SIG-M5 treated with dmso at 0.1 percent for 504 hours (cell line): ENCODE measurements at regions not wholly inside any gene's neighbourhood (a gene's known extent, or its start where the extent isn't known, plus 50 kb on each side); places are given as distances from the start of the nearest gene placed in this dataset.

Experiments
- DNase-seq: peaks from one replicate; lab custom pipeline; 2025; ENCODE audit not compliant: unreplicated experiment; lab: John Stamatoyannopoulos, UW

- no peak for DNase-seq
Observed at GRCh38 chr14:62133776-62134550, 371.7 kb downstream of the SNAPC1 start.

GRCh38 chr14:62138593-62138992 is 376.4 kb downstream of the SNAPC1 start:
- no peak for DNase-seq

- no peak for DNase-seq
Observed at GRCh38 chr14:62141139-62141538, 378.9 kb downstream of the SNAPC1 start.

GRCh38 chr14:62143245-62143644 is 381.0 kb downstream of the SNAPC1 start:
- no peak for DNase-seq

DNA sequence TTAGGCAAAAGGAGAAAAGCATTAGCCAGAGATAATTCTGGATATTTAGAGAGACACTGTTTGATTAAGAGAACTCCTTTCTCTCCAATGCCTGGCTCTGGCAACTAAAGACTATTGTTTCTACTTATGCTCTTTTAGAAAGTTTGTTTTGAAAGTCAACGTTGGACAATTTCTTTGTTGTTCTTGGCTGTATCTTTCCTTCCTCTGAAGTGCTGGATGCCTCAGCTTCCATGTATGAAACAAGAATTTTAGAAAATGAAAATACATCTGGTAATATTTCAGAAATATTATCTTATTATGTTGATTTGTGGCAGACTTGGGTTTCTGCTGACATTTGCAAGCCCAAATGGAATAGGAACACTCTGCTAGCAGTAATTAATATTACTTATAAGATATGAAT is 382.6 kb downstream of the SNAPC1 start:
- no peak for DNase-seq

GRCh38 chr14:62146030-62146429 is 383.8 kb downstream of the SNAPC1 start:
- DNase-seq, result no peak

DNA sequence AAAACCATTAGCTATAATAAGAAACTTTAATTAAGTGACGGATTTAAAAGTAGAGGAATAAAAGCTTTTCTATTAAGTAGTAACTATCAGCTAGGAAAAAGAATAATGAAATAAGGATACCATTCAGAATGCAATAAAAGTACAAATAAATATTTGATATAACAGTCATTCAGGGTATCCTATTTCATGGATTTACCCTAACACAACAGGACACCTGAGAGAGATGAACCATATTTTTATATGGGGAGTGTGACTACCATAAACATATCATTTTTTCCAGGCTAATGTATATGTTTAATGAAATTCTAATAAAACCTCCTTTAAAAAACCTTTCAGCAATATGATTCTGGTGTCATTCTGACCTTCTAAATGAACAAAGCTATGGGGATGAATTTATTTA is 393.8 kb downstream of the SNAPC1 start:
- no peak for DNase-seq

DNA sequence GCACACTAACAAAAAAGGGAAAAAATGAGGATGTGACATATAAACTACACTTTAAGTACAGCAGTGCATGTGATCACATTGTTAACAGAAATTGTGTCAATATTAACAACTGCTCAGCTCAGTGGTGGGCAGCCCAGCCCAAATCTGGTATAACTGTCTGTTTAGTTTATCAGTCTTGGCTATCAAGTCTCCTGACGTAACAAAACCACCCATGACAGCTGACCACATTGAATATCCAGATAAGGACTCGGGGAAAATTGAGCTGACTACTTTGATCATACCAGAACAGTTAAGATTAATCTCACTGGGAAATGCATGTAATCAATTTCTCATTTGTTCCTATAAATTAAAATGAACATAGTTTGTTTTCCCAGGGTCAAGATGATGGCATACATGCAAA is 396.6 kb downstream of the SNAPC1 start:
- no peak for DNase-seq

DNA sequence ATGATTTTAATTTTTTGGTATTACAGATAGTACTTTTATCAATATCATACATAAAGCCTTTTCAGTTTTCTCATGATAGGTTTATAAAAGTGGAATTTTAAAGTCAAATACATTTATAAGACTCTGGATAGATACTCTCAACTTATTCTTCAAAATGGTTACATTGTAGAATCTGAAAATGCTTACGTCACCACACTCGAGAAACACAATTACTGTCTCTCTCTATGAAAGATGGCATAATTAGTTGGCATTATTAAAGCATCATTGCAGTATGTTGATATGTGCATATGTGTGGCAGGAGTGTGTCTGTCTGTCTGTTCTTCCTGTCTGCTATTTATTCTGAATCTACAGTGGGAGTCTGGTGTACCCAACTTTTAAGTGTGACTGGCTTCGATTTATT is 397.1 kb downstream of the SNAPC1 start:
- DNase-seq, result no peak

DNA sequence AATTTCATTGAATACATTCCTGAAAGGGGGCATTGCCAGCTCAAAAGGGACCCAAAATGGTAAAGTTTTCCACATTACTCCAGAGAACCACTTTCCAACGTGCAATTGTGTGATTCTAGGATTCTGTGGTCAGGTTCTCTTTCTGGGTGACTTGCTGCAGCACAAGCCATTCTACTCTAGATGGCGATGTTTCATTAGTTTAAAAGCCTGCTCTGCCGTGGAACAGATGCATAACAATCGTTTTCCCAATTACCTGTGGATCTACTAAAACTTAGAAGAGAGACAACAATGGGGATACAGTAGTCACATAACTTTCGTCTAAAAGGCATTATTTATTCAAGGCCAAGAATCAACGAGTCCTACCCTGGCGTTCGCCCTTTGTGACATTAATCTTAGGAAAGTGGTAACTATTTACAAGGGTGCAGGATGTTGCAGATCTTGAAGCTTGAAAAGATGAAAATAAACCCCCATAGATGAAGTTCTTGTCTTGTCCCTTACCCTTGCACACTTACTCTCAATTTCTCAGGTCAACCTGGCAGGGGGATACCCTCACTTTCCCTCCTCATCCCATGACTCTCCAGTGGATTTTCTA is 400.9 kb downstream of the SNAPC1 start:
- peak; percentile 43 for DNase-seq

DNA sequence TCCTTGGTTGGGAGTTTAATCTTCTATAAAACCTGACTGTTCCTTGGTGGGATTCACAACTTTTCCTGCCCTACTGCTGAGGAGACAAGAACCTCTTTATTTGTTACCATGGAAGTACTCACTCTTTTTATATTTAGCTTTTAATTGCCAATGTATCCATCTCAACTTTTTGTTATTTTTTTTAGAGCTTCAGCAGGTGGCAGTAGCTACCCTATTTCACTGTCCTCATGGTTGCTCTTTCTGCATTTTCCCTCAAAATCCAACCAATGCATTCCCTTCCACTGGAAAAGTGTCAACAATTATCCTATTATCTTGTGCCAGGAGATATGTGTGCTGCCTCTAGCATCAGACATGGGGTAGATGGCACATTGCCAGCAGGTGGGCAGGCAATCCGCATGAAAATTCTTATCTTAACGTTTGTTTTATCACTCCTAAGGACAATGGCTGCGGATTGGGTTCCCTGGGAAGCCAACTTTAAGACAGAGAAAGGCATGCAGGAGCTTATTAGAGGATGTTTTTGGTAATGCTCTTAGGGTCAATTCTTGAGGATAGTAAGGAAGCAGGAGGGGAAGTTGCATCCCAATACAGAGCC is 406.4 kb downstream of the SNAPC1 start:
- no peak for DNase-seq

DNA sequence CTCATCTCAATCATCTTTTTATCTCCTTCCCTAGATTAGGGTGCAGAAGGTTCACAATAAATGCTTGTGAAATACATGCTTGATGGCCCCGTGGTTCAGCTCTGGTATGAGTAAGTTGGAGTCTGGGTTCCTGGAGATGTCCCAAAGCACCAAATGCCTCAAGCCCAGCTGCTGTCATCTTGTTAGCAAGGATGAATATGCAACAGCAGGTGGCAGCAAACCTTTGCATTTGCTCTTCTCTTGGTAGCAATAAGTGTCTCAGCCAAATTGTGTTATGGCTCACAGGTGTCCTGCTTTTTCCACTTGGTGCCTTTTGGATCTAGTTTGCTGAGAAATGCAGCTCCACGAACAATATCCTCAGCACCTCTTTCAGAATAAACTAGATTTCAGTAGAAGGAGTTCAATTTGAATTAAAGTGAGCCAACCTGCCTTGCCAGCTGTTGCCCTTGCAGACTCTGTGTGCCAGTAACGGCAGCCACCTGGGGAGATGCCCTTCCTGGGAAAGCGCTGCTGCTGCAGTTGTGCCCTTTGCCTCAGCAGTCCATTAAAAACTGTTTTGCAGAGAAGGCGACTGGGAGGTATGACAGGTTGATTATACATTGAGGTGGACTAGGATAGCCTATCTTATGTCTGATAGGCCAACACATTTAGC is 417.3 kb downstream of the SNAPC1 start:
- DNase-seq, result peak; percentile 40

GRCh38 chr14:62181591-62181990 is 419.4 kb downstream of the SNAPC1 start:
- no peak for DNase-seq

DNA sequence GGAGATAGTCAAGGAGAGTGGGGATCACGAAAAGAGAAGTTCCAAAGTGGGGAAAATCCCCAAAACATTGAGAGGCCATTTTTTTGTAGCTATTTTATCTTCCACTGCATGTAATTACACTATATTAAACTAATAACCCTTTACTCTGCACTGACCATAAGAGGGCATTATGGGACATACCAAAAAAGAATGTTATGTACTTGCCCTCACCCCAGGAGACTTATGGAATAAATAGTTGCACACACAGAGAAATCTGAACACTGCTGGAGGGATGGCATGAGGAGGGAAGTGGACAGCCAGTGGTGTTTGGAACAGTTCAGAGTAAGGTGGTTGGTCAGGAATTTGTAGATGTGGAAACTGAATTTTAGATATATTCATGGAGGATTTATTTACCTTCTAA is 422.9 kb downstream of the SNAPC1 start:
- DNase-seq, result no peak

DNA sequence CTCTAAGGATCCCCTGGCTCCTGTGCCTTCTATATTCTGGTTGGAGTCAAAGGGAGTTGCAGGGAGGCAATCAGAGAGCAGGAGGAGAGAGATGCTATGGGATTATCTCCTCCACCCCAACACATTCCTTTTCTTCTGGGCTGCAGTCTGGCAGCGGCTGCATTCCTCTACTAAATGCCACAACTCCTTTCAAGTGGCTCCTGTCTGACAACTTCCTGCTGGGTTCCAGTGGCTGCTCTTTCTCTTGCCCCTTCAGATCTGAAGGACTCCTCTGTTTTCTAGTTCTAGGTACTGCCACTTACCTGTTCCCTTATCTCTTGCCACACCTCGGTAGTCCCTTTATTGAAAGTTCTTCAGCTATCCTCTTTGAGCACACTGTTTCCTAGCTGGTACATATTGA is 425.0 kb downstream of the SNAPC1 start:
- no peak for DNase-seq

- no peak for DNase-seq
Observed at GRCh38 chr14:62189698-62190097, 427.5 kb downstream of the SNAPC1 start.

- DNase-seq, result no peak
Observed at GRCh38 chr14:62206456-62206855, 444.2 kb downstream of the SNAPC1 start.

- no peak for DNase-seq
Observed at GRCh38 chr14:62209287-62209899, 447.2 kb downstream of the SNAPC1 start.

- DNase-seq, result no peak
Observed at GRCh38 chr14:62213516-62213915, 451.3 kb downstream of the SNAPC1 start.

DNA sequence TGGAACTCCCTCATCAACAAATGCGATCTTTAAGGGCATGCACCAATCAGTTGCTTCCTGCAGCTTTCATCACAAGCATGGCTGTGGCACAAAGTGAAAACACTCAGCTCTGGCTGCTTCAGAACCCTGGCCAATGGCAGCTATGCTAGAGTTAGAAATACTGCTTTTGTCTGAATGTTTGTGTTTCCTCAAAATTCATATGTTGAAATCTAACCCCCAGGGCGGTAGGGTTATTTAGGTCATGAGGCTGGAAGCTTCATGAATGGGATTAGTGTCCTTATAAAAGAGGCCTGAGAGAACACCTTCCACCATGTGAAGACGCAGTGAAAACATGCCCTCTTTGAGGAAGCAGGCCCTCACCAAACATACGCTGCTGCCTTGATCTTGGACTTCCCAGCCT is 453.9 kb downstream of the SNAPC1 start:
- DNase-seq, result no peak

DNA sequence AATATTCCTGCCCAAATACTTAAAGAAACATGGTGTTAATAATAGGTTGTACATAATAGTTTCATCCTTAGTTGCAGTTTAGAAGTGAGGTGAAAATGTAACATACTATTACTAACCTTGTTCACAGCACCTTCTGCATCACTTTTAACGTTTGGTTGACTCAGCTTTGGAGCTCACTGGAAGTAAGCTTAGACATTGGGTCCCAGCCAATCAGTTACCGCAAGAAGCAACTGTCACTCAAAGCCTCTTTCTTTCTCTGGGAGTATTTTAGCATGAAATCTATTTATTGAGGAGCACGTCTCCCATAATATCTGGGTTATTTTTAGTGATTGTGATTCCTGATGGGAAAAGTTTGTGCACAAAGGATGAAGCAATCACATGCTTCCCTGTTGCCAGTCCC is 472.6 kb downstream of the SNAPC1 start:
- DNase-seq, result no peak

DNA sequence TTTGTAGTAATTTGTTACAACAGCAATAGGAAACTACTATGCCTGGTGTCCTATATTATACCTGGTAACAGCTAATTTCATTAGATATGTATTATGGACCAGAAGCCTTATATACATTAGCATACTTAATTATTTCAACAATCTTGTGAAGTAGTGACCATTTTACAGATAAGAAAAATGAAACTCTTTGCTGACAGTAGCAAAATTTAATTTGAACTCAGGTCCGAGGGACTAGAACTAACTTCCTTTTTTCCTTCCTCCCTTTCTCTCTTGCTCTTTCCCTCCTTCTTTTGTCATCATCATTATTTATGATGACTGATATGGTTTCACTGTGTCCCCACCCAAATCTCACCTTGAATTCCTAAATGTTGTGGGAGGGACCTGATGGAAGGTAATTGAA is 482.0 kb downstream of the SNAPC1 start:
- no peak for DNase-seq
